OCI-LY3 (cell line): ENCODE measurements at regions not wholly inside any gene's neighbourhood (a gene's known extent, or its start where the extent isn't known, plus 50 kb on each side); places are given as distances from the start of the nearest gene placed in this dataset.

ENCODE experiments used
- H2AFZ ChIP-seq: fragments of 200-600, 300-600 bp; shearing (Covaris generic); 2 replicates; pipeline ENCODE4 v1.6.0; 2014; ENCODE audit warnings: antibody characterized with exemption, low read depth, low read length
- H3K27ac ChIP-seq: fragments of 200-600, 300-600 bp; sonication (generic); 2 replicates; pipeline ENCODE4 v1.5.1; 2014; ENCODE audit warnings: mild to moderate bottlenecking, low read length, moderate library complexity, mixed read lengths
- H3K27me3 ChIP-seq: fragments of 200-600, 300-600 bp; sonication (generic); 2 replicates; pipeline ENCODE4 v1.6.1; 2014; ENCODE audit warnings: low read depth, low read length, mixed read lengths
- H3K36me3 ChIP-seq: fragments of 200-600, 300-600 bp; sonication (generic); replicated peaks from 2 replicates; pipeline ENCODE3; 2014; ENCODE audit warnings: low read depth, low read length, mixed read lengths
- H3K4me1 ChIP-seq: fragments of 300-600, 200-600 bp; sonication (generic); 2 replicates; pipeline ENCODE4 v1.6.1; 2014; ENCODE audit warnings: low read length, mixed read lengths
- H3K4me2 ChIP-seq: fragments of 200-600, 300-600 bp; sonication (generic); 2 replicates; pipeline ENCODE4 v1.6.1; 2014; ENCODE audit warnings: low read length, mixed read lengths
- H3K4me3 ChIP-seq: fragments of 300-600, 200-600 bp; sonication (generic); 2 replicates; pipeline ENCODE4 v1.5.1; 2014; ENCODE audit warnings: antibody characterized with exemption, mild to moderate bottlenecking, low read length, moderate library complexity
- H3K79me2 ChIP-seq: fragments of 300-600, 200-600 bp; shearing (Covaris generic); 2 replicates; pipeline ENCODE4 v1.6.1; 2014; ENCODE audit warnings: mild to moderate bottlenecking, low read length, mixed read lengths
- H3K9ac ChIP-seq: fragments of 300-600, 200-600 bp; shearing (Covaris generic); 2 replicates; pipeline ENCODE4 v1.6.0; 2014; ENCODE audit warnings: mild to moderate bottlenecking, low read length, moderate library complexity
- H3K9me3 ChIP-seq: fragments of 200-600, 300-600 bp; shearing (Covaris generic); 2 replicates; pipeline ENCODE4 v1.6.1; 2014; ENCODE audit warnings: low read length, mixed read lengths; ENCODE audit not compliant: insufficient read depth
- H4K20me1 ChIP-seq: fragments of 200-600, 300-600 bp; sonication (generic); 2 replicates; pipeline ENCODE4 v1.6.1; 2016; ENCODE audit warnings: low read length, mixed read lengths; ENCODE audit not compliant: insufficient read depth
- EZH2phosphoT487 ChIP-seq: fragments of 200-600 bp; shearing (Covaris generic); IDR thresholded peaks from 2 replicates; pipeline ENCODE4 v1.6.1; 2018; ENCODE audit warnings: antibody characterized with exemption, mixed run types, low read depth
- TF ChIP-seq, protein P1 (sequence below): fragments of 200-600, 300-600 bp; sonication (generic); IDR thresholded peaks from 2 replicates; pipeline ENCODE4 v1.5.1; 2014; ENCODE audit warnings: antibody characterized with exemption, low read length, low read depth

DNA sequence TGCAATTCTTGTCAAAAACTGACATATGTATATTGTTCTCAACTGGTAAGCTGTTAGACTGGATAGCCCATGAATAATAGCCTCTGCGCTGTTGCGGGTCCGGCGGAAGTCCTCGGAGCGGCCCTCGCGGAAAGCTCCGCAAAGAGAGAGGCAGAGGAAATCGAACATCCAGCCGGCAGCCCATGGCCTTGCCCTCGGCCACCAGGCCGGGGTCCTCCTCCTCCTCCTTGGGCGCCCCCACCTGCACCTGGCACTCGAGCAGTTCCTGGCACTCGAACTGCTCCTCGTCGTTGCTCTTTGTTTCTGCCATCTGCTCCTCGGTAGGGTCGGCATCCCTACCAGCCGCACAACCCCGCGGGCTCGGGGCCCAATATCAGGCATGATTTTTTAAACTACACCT, 1176.3 kb downstream of the PCDH18 start:
- H3K79me2 ChIP-seq: no peaks in the 10 kb centered on the region
- H3K27ac ChIP-seq: no peak overlapping the region
- no peaks in the 10 kb centered on the region for H3K36me3 ChIP-seq
- H2AFZ ChIP-seq: no peak overlapping the region
- H3K9me3 ChIP-seq: no peaks in the 10 kb centered on the region
- no peaks in the 10 kb centered on the region for H3K4me1 ChIP-seq
- no peak overlapping the region for H3K4me2 ChIP-seq
- no peaks in the 10 kb centered on the region for H4K20me1 ChIP-seq
- no peaks in the 10 kb centered on the region for H3K27me3 ChIP-seq
- no peak overlapping the region for H3K4me3 ChIP-seq
- no peak overlapping the region for H3K9ac ChIP-seq
- TF ChIP-seq EZH2phosphoT487: no peak
- TF ChIP-seq, protein P1, sequence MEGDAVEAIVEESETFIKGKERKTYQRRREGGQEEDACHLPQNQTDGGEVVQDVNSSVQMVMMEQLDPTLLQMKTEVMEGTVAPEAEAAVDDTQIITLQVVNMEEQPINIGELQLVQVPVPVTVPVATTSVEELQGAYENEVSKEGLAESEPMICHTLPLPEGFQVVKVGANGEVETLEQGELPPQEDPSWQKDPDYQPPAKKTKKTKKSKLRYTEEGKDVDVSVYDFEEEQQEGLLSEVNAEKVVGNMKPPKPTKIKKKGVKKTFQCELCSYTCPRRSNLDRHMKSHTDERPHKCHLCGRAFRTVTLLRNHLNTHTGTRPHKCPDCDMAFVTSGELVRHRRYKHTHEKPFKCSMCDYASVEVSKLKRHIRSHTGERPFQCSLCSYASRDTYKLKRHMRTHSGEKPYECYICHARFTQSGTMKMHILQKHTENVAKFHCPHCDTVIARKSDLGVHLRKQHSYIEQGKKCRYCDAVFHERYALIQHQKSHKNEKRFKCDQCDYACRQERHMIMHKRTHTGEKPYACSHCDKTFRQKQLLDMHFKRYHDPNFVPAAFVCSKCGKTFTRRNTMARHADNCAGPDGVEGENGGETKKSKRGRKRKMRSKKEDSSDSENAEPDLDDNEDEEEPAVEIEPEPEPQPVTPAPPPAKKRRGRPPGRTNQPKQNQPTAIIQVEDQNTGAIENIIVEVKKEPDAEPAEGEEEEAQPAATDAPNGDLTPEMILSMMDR: no peak

DNA sequence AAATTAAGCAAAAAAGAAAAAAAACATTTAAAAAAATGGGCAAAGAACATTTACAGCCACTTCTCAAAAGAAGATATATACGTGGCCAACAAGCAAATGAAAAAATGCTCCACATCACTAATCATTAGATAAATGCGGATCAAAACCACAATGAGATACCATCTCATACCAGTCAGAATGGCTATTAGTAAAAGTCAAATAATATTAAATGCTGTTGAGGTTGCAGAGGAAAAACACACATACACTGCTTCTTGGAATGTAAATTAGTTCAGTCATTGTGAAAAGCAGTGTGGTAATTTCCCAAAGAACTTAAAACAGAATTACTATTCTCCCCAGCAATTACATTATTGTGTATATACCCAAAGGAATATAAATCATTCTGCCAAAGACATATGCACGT, 1189.0 kb downstream of the PCDH18 start:
- H3K9ac ChIP-seq: no peak overlapping the region
- no peak overlapping the region for H2AFZ ChIP-seq
- TF ChIP-seq, protein P1: no peak
- TF ChIP-seq EZH2phosphoT487: no peak
- H3K27me3 ChIP-seq: no peaks in the 10 kb centered on the region
- H3K4me1 ChIP-seq: no peaks in the 10 kb centered on the region
- no peak overlapping the region for H3K4me2 ChIP-seq
- no peaks in the 10 kb centered on the region for H3K79me2 ChIP-seq
- H3K9me3 ChIP-seq: no peaks in the 10 kb centered on the region
- no peaks in the 10 kb centered on the region for H4K20me1 ChIP-seq
- H3K36me3 ChIP-seq: no peaks in the 10 kb centered on the region
- H3K4me3 ChIP-seq: no peak overlapping the region
- no peak overlapping the region for H3K27ac ChIP-seq

DNA sequence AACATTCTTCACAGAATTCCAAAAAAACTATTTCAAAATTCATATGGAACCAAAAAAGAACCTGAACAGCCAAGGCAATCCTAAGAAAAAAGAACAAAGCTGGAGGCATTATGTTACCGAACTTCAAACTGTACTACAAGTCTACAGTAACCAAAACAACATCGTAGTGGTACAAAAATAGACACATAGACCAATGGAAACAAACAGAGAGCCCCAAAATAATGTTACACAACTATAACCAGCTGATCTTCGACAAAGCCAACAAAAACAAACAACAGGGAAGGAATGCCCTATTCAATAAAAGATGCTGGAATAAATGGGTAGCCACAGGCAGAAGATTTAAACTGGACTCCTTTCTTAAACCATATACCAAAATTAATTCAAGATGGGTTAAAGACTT, 1189.6 kb downstream of the PCDH18 start:
- H3K27me3 ChIP-seq: no peaks in the 10 kb centered on the region
- TF ChIP-seq, protein P1: no peak
- no peak for TF ChIP-seq EZH2phosphoT487
- H3K4me2 ChIP-seq: no peak overlapping the region
- H3K36me3 ChIP-seq: no peaks in the 10 kb centered on the region
- H3K9ac ChIP-seq: no peak overlapping the region
- no peak overlapping the region for H2AFZ ChIP-seq
- H3K9me3 ChIP-seq: no peaks in the 10 kb centered on the region
- H3K4me3 ChIP-seq: no peak overlapping the region
- no peaks in the 10 kb centered on the region for H3K4me1 ChIP-seq
- H3K27ac ChIP-seq: no peak overlapping the region
- no peaks in the 10 kb centered on the region for H4K20me1 ChIP-seq
- H3K79me2 ChIP-seq: no peaks in the 10 kb centered on the region

DNA sequence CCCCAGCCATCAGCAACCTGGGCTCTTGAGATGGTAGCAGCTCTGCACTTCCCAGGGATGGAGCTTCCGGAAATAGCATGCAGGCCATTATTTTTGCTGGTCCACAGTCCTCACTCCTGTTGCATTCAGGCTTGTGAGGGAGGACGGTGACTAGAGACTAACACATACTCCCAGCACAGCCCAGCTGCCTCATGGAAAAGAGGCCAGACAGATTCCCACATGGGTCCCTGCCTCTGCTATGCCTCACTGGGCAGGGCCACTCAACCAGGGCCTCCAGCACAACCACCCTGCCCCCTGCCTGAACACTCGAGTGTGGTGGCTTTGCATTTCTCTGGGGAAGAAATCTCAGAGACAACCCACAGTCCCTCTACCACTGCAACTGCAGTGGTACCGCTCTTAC, 1195.1 kb downstream of the PCDH18 start:
- TF ChIP-seq EZH2phosphoT487: no peak
- TF ChIP-seq, protein P1: no peak
- Histone ChIP-seq H3K4me2 (no peak overlapping the region), H4K20me1 (no peaks in the 10 kb centered on the region), H3K9me3 (no peaks in the 10 kb centered on the region), H3K27me3 (no peaks in the 10 kb centered on the region), H3K36me3 (no peaks in the 10 kb centered on the region), H3K4me3 (no peak overlapping the region), H3K79me2 (no peaks in the 10 kb centered on the region), H2AFZ (0 out of 2 replicates have a peak overlapping the region, but pooled peaks have one; percentile 12), H3K4me1 (peaks cover 9% of the 10 kb centered on the region; the same call in 1 of the 2 replicates), H3K9ac (no peak overlapping the region), H3K27ac (no peak overlapping the region)
